Left lung (tissue), 4 donors: ENCODE measurements at regions not wholly inside any gene's neighbourhood (a gene's known extent, or its start where the extent isn't known, plus 50 kb on each side); places are given as distances from the start of the nearest gene placed in this dataset.

Experiments used
- ATAC-seq: fragments of 200-7000 bp; cut with Tn5 transposase; one replicate; pipeline ENCODE4 v1.9.1; 2020; ENCODE audit warnings: moderate library complexity
- DNase-seq, 4 donors: peaks; one replicate each; pipeline ENCODE4 v3.0.0-alpha.2; 2013 to 2020
- H3K27ac ChIP-seq, 2 donors: fragments of 200-600 bp; sonication (generic) in 1 of 2; one replicate each; pipeline versions ENCODE4 v1.5.0 to v1.8.0; 2020 to 2021
- H3K27me3 ChIP-seq, 2 donors: fragments of 200-600 bp; sonication (generic) in 1 of 2; one replicate each; pipeline versions ENCODE4 v1.5.0 to v1.8.0; 2020 to 2021
- H3K36me3 ChIP-seq, 2 donors: fragments of 200-600 bp; sonication (generic) in 1 of 2; one replicate each; pipeline versions ENCODE4 v1.5.0 to v1.8.0; 2020 to 2021
- H3K4me1 ChIP-seq, 2 donors: fragments of 200-600 bp; one replicate each; pipeline ENCODE4 v1.8.0; 2021
- H3K4me3 ChIP-seq, 2 donors: fragments of 200-600 bp; sonication (generic) in 1 of 2; one replicate each; pipeline versions ENCODE4 v1.5.0 to v1.8.0; 2020 to 2021; ENCODE audit warnings: mild to moderate bottlenecking in 1 of 2
- H3K9me3 ChIP-seq, 2 donors: fragments of 200-600 bp; sonication (generic) in 1 of 2; one replicate each; pipeline versions ENCODE4 v1.5.0 to v1.8.0; 2020 to 2021
- CTCF ChIP-seq, 2 donors: fragments of 200-600 bp; sonication (generic) in 1 of 2; IDR thresholded peaks; one replicate each; pipeline versions ENCODE4 v1.5.0 to v1.8.0; 2021; ENCODE audit warnings: antibody characterized with exemption in 2 of 2
- intact Hi-C, 2 donors: fragments of 100-400 bp; cut with DNase I; formaldehyde crosslinking; loops; one replicate each; pipeline versions ENCODE4 v1.11.2 to v1.14.2; 2022
- donor health status: DM: no; HTN: yes; CAD: no.
- donor health status: DM: no; HTN: no; CAD: no.

DNA sequence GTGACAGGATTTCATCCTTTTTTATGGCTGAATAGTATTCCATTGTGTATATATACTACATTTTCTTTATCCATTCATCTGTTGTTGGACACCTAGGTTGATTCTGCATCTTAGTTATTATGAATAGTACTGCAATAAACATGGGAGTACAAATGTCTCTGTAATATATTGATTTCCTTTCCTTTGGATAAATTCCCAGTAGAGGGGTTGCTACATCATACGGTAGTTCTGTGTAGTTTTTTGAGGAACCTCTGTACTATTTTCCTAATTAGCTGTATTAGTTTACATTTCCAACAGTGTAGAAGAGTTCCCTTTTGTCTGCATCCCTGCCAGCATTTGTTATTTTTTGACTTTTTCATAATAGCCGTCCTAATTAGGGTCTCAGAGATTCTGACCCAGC, 201.3 kb downstream of the GIPC2 start:
- Histone ChIP-seq H3K4me3 (no peak overlapping the region), H3K27me3 (no peaks in the 10 kb centered on the region), H3K9me3 (peaks cover 0 to 4% of the 10 kb centered on the region in 2 donors), H3K27ac (no peak overlapping the region), H3K36me3 (peaks cover 0 to 5% of the 10 kb centered on the region in 2 donors), H3K4me1 (no peaks in the 10 kb centered on the region)
- intact Hi-C loops: no loop called here
- ATAC-seq (no peak), DNase-seq (no peak)
- no peak for TF ChIP-seq CTCF (IDR thresholded peaks at IDR 0.05)

DNA sequence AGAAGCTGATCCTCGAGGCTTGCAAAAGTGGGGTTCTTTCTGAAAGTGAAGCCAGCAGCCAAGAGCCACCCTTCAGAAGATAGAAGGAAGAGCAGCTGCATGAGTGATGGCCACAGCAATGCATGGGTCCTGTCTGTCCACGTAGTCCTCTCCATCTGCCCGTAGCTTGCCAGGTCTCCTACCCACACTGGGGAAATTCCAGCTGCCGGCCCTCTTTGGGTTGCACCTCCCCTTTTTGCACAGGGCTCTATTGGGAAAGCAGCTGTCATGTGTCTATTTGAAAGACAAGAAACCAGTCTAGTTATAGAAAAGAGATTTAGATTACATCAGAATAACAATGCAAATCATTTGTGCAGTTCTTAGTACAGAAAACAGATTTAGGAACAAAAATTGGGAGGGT, 204.4 kb downstream of the GIPC2 start:
- no peak overlapping the region for H3K27ac ChIP-seq
- intact Hi-C loops: no loop called here
- no peak overlapping the region for H3K4me3 ChIP-seq
- no peaks in the 10 kb centered on the region for H3K27me3 ChIP-seq
- no peaks in the 10 kb centered on the region for H3K4me1 ChIP-seq
- H3K9me3 ChIP-seq: peaks cover 0 to 4% of the 10 kb centered on the region in 2 donors
- peaks cover 0 to 9% of the 10 kb centered on the region in 2 donors for H3K36me3 ChIP-seq
- TF ChIP-seq CTCF (IDR thresholded peaks at IDR 0.05): no peak
- no peak for ATAC-seq
- DNase-seq: no peak

DNA sequence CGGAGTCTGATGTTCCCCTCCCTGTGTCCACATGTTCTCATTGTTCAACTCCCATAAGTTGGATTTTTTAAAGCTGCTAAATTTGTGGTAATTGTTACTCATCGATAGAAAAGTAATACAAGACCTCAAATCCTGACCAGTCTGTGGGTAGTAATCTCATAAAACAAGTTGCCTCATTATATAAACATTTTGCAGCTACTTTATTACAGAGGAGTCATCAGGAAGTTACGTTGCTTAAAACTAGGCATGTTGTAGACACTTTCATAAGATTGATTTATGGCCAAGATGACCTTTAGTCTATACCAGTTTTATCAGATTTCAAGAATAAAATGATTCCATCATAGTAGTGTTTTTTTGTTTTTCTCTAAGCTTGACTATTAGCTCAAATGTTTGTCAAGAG, 208.8 kb downstream of the GIPC2 start:
- Histone ChIP-seq H3K27me3 (no peaks in the 10 kb centered on the region), H3K27ac (no peak overlapping the region), H3K9me3 (peaks cover 0 to 17% of the 10 kb centered on the region in 2 donors), H3K36me3 (peaks cover 0 to 9% of the 10 kb centered on the region in 2 donors), H3K4me1 (no peaks in the 10 kb centered on the region), H3K4me3 (no peak overlapping the region)
- DNase-seq: no peak
- intact Hi-C loops: no loop called here
- no peak for TF ChIP-seq CTCF (IDR thresholded peaks at IDR 0.05)
- ATAC-seq: no peak

DNA sequence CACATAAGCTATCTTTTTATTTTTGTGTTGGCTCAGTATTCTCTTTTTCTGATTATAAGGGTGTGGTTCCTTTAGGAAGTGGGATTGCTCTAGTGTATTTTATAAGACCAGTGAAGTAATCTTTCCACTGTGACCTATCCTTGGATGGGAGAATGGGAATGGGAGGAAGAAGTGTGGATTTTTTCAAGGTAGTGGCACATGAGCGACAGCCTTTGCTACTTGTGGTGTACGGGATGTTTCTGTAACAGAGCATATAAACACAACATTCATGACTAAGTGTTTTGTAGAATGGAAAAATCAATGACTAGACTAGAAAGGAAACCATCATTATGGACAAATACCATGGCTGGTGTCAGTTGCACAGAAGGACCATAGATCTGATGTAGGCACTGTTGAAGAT, 209.6 kb downstream of the GIPC2 start:
- DNase-seq (no peak), ATAC-seq (no peak)
- H3K27ac ChIP-seq: no peak overlapping the region
- H3K4me1 ChIP-seq: no peaks in the 10 kb centered on the region
- peaks cover 0 to 9% of the 10 kb centered on the region in 2 donors for H3K36me3 ChIP-seq
- no peak overlapping the region for H3K4me3 ChIP-seq
- intact Hi-C loops: no loop called here
- no peaks in the 10 kb centered on the region for H3K27me3 ChIP-seq
- H3K9me3 ChIP-seq: peaks cover 0 to 26% of the 10 kb centered on the region in 2 donors
- TF ChIP-seq CTCF (IDR thresholded peaks at IDR 0.05): no peak

GRCh38 chr1:78255846-78256245, 210.1 kb downstream of the GIPC2 start:
- Histone ChIP-seq H3K4me1 (no peaks in the 10 kb centered on the region), H3K9me3 (peaks cover 0 to 31% of the 10 kb centered on the region in 2 donors), H3K36me3 (peaks cover 0 to 9% of the 10 kb centered on the region in 2 donors), H3K27ac (no peak overlapping the region), H3K4me3 (no peak overlapping the region), H3K27me3 (no peaks in the 10 kb centered on the region)
- TF ChIP-seq CTCF (IDR thresholded peaks at IDR 0.05): no peak
- ATAC-seq: no peak
- DNase-seq: no peak
- intact Hi-C loops: no loop called here
